Body of pancreas (tissue), 4 donors: ENCODE measurements at regions not wholly inside any gene's neighbourhood (a gene's known extent, or its start where the extent isn't known, plus 50 kb on each side); places are given as distances from the start of the nearest gene placed in this dataset.
"Not testable (repeated sequence)": the region's sequence is repeated elsewhere in the genome, so short reads cannot be mapped to it uniquely, and the experiment has no call there.

Experiments
- ATAC-seq: fragments of 150-250 bp; one replicate; pipeline ENCODE4 v1.9.1; 2016
- DNase-seq, 4 donors: peaks; one replicate each; pipeline ENCODE4 v3.0.0-alpha.2; 2019
- H3K27ac ChIP-seq, 4 donors: fragments of 200-600 bp; sonication (generic); 1 replicate in 3 of 4; 2 replicates in 1 of 4; pipeline versions ENCODE4 v1.5.1 to v1.6.1; 2016 to 2019; ENCODE audit warnings: mild to moderate bottlenecking in 1 of 4, mixed read lengths in 1 of 4, moderate library complexity in 1 of 4
- H3K27me3 ChIP-seq, 2 donors: fragments of 200-600 bp; sonication (generic); one replicate each; pipeline ENCODE4 v1.6.0; 2016; ENCODE audit warnings: mild to moderate bottlenecking in 1 of 2
- H3K36me3 ChIP-seq, 2 donors: fragments of 200-600 bp; sonication (generic); replicated peaks in 1 of 2; 2 replicates each; pipeline ENCODE4 v1.5.1; 2016; ENCODE audit warnings: low read depth in 2 of 2; ENCODE audit not compliant: insufficient read depth in 1 of 2
- H3K4me1 ChIP-seq: fragments of 200-600 bp; sonication (generic); one replicate; pipeline ENCODE4 v1.6.0; 2016
- H3K4me3 ChIP-seq, 2 donors: fragments of 200-600 bp; sonication (generic); 1 replicate in 1 of 2; 2 replicates in 1 of 2; pipeline ENCODE4 v1.5.1; 2016 to 2019
- H3K9me3 ChIP-seq, 3 donors: fragments of 200-600 bp; sonication (generic); 1 replicate in 2 of 3; 2 replicates in 1 of 3; pipeline ENCODE4 v1.5.1; 2016
- CTCF ChIP-seq, 7 experiments: fragments of 450-650 bp in 4 of 7; fragments of 200-600 bp in 3 of 7; sonication (generic) in 3 of 7; IDR thresholded peaks; one replicate each; pipeline ENCODE4 v1.5.1; 2016 to 2019; ENCODE audit warnings: antibody characterized with exemption in 7 of 7
- POLR2A ChIP-seq, 3 donors: fragments of 450-650 bp; IDR thresholded peaks; one replicate each; pipeline ENCODE4 v1.6.1; 2016; ENCODE audit warnings: antibody characterized with exemption in 3 of 3, mild to moderate bottlenecking in 2 of 3
- WGBS, 2 donors: methylation state at CpG; one replicate each; pipeline ENCODE4 v1.1.5; 2017; 5-methylcytosine and 5-hydroxymethylcytosine counted together
- intact Hi-C: fragments of 100-400 bp; cut with DNase I; formaldehyde crosslinking; loops from one replicate; pipeline ENCODE4 v1.15.1; 2023

- no peak overlapping the region for H3K4me3 ChIP-seq
- no peak for ATAC-seq
- no peaks in the 10 kb centered on the region for H3K27me3 ChIP-seq
- DNase-seq, result no peak
- H3K9me3 ChIP-seq, result no peaks in the 10 kb centered on the region
- H3K4me1 ChIP-seq, result no peaks in the 10 kb centered on the region
- intact Hi-C loops, result no loop called here
- no peaks in the 10 kb centered on the region for H3K36me3 ChIP-seq
- WGBS, 2 donors, result 78 to 87% methylated on average over 15 to 16 of the region's 16 CpGs
- no peak overlapping the region for H3K27ac ChIP-seq
- no peak for TF ChIP-seq POLR2A (IDR thresholded peaks at IDR 0.05)
- TF ChIP-seq CTCF (IDR thresholded peaks at IDR 0.05), result no peak
Observed at GRCh38 chr4:189740873-189741272, 199.8 kb upstream of the FRG1 start.

- H3K27ac ChIP-seq, ATAC-seq, intact Hi-C loops, H3K36me3 ChIP-seq, H3K4me3 ChIP-seq, H3K4me1 ChIP-seq, DNase-seq, H3K27me3 ChIP-seq: not testable (repeated sequence)
- WGBS, 2 donors, result 58 to 67% methylated on average over 1 of the region's 1 CpG
- peaks cover 0 to 10% (median 0%) of the 10 kb centered on the region in 3 donors for H3K9me3 ChIP-seq
Observed at GRCh38 chr4:189753092-189753491, 187.6 kb upstream of the FRG1 start.

DNA sequence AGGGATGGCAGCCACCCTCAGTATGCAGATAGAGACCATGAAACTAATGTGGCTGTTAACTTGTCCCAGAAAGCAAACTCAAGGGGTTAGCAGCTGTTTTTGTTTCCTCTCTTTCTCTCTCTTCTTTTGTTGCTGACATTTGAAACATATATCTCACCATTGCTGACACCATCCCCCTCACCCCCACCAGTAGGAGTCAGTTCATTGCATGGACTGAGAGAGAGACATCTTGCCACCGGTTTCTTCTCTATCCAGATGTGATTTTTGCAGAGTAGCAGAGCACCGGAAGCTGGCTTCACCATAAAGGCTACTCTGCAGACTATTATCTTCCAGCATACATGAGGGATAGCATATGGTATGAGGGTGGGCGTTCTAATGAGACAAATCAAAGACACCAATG, 177.1 kb upstream of the FRG1 start:
- WGBS, 2 donors, result 51 to 77% methylated on average over 3 of the region's 3 CpGs
- Histone ChIP-seq H3K36me3 (no peaks in the 10 kb centered on the region), H3K9me3 (no peaks in the 10 kb centered on the region), H3K27ac (no peak overlapping the region), H3K4me1 (no peaks in the 10 kb centered on the region), H3K27me3 (no peaks in the 10 kb centered on the region), H3K4me3 (no peak overlapping the region)
- intact Hi-C loops, result no loop called here
- DNase-seq, result no peak
- ATAC-seq, result no peak
- no peak for TF ChIP-seq CTCF (IDR thresholded peaks at IDR 0.05)
- no peak for TF ChIP-seq POLR2A (IDR thresholded peaks at IDR 0.05)

DNA sequence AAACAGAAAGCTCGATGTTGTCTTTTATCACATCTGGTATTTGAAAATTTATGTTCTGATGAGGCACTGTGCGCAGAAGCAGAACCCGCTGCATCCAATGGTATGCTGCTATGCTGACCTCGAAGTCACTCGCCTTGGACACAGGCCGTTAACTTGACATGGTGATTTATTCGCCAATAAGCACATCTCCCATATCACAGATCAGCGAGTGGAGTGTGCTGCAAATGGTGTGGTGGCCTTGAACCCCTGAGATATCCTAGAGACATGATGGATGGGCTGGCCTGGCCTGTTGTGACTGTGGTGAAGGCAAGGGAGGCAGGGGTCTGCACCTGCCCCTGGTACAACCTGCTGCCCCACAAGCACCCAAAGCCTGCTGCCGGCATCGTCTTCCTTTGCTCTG, 175.4 kb upstream of the FRG1 start:
- H3K9me3 ChIP-seq, result no peaks in the 10 kb centered on the region
- TF ChIP-seq CTCF (IDR thresholded peaks at IDR 0.05), result no peak
- 37 to 83% methylated on average over 10 of the region's 10 CpGs for WGBS, 2 donors
- DNase-seq (no peak), ATAC-seq (no peak)
- no peaks in the 10 kb centered on the region for H3K36me3 ChIP-seq
- H3K27me3 ChIP-seq, result no peaks in the 10 kb centered on the region
- intact Hi-C loops, result no loop called here
- no peak overlapping the region for H3K4me3 ChIP-seq
- no peak overlapping the region for H3K27ac ChIP-seq
- no peaks in the 10 kb centered on the region for H3K4me1 ChIP-seq

DNA sequence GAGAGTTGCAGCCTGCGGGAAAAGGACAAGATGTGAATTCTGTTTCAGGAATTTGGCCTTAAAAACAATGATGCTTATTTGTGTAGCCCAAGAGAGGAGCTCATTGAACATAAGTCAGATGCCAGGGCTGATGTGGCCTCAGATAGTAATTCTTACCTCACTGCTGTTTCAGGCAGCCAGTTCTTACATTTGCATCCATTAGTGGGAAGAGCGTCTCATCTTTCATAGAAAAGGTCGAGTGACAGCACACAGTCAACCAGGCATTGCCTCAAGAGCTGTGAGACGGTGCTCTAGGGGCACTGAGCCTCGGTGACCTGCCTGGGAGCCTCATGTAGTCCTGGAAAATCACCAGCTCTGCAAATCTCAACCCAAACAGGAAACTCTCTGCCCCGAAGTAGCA, 174.9 kb upstream of the FRG1 start:
- H3K27ac ChIP-seq, result no peak overlapping the region
- intact Hi-C loops, result no loop called here
- no peaks in the 10 kb centered on the region for H3K36me3 ChIP-seq
- 48 to 69% methylated on average over 6 of the region's 6 CpGs for WGBS, 2 donors
- DNase-seq (no peak), ATAC-seq (no peak)
- H3K27me3 ChIP-seq, result no peaks in the 10 kb centered on the region
- H3K4me1 ChIP-seq, result no peaks in the 10 kb centered on the region
- no peaks in the 10 kb centered on the region for H3K9me3 ChIP-seq
- H3K4me3 ChIP-seq, result no peak overlapping the region
- no peak for TF ChIP-seq CTCF (IDR thresholded peaks at IDR 0.05)
